Activated T-cell treated with anti-CD3 and anti-CD28 coated beads, Interleukin-2, amount 50 U/mL, for 48 hours (primary cell): ENCODE measurements at regions not wholly inside any gene's neighbourhood (a gene's known extent, or its start where the extent isn't known, plus 50 kb on each side); places are given as distances from the start of the nearest gene placed in this dataset.
"Not testable (repeated sequence)": the region's sequence is repeated elsewhere in the genome, so short reads cannot be mapped to it uniquely, and the experiment has no call there.

Experiments used
- DNase-seq, 2 experiments: peaks; one replicate each; pipeline ENCODE4 v3.0.0-alpha.2; 2020

DNA sequence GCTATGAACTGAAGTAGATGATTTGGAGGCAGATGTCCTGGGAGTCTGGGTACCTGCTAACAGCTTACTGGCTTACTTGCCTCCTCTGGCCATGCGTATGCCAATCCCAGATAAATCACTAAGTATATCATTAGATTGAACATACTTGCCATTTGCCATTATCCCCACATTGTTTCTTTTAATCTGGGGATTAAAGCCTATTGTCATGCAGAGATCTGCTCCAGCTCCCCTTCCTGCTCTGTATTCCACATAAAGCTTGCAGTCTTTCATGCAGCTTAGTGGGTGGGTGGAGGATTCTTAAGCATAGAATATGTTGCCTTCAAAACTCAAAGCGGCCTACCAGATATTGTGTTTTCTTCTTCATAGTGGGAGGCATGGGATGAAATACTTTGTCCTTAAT, 311.8 kb upstream of the MMADHC start:
- no peak for DNase-seq

DNA sequence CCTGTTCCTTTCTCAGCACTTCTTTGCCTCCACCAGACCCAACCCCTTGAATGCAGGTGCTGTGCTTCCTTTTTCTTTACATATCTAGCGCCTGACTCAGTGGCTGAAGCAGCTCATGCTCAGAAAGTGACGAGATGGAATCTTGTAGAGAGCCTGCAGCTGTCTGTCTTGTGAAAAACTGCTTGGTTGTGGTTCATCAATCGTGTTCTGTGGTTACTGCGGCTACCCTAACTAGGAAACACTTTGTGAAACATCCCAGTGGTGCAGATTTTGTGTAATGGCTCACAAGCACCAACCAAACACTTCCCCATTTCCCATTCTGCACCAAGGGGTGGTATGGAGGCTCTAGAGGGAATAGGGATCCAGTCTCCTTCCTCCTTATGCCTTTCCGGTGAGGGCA, 307.2 kb upstream of the MMADHC start:
- DNase-seq: no peak

DNA sequence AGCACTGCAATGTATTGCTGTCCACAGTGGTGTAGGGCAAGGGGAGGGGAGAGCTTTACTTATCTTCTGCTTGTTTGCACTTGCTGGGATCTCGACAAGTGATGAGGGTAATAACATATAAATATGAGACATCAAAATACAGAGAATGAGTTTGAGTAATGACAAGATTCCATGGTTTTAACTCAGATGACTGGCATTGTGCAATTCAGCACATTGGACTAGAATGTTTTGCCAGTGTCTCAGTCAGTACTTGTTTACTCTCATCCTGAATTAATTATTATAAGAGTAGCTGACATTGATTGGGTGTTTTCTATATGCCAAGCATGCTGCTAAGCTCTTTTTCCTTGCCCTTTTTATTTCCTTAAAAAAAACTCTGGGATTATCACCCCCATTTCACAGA, 306.7 kb upstream of the MMADHC start:
- no peak for DNase-seq

DNA sequence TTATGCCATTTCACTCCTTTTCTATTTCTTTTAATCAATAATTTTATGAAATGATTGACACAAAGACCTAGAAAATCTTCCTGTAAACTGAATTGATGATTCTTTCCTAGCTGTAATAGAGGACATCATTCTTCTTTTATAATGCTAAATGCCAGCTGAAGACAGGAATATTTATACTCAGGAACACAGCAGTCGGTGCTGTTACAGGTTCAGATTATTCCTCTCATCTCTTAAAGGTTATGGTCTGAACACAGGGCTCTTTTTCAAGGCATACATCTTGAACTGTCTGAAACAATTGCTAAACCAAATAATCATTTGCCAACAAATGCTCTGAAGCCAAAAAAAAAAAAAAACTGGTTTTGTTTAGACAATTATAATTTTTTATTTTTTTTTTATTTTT, 305.0 kb upstream of the MMADHC start:
- no peak for DNase-seq

DNA sequence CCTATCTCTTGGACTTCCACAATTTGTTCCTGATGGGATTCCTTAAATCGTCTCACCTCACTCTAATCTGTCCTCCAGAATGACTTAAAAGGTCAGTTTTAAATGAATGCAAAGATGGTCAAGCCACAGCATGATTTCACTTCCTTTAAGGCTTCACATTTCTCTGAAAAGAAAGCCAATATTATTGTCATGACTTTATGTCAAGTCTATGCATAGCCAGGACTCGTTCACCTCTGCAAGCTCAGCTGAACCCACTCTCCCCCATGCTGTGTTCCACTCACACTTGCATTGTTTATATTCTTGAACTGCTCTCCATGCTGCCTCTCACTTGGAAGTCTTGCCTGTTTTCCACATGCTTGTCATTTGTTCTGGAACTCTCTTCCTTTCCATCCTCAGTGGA, 298.4 kb upstream of the MMADHC start:
- no peak for DNase-seq

DNA sequence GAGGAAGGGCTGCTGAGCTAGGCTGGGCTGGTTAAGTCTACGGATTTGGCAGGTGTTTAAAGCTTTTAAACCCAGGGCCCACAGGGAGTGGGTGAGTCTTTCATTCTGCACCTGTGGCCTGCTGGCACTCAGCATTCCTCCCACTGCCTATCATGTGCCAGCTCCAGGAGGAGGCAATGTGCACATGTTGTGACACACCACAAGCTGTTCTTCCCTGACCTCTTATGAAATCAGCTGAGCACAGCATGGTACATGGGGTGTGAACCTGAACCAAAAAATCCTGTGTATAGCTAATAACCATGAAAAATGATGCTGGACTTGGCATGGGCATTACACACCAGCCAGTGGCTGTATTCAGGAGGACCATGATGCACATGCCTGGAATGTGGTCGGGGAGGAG, 297.9 kb upstream of the MMADHC start:
- DNase-seq: no peak

DNA sequence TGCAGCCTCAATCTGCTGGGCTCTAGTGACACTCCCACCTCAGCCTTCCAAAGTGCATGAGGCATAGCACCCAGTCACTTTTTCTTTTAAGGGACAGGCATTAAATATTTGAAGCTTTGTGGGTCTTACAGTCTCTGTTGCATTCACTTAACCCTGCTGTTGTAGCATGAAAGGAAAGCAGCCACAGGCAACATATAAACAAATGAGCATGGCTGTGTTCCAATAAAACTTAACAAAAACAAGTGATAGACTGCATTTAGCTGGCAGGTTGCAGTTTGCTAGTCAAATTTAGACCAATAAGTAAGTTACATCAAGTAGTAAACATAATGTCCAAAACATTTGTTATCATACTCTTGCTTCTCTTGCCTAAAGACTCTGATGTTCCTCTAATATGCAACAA, 297.3 kb upstream of the MMADHC start:
- no peak for DNase-seq

DNA sequence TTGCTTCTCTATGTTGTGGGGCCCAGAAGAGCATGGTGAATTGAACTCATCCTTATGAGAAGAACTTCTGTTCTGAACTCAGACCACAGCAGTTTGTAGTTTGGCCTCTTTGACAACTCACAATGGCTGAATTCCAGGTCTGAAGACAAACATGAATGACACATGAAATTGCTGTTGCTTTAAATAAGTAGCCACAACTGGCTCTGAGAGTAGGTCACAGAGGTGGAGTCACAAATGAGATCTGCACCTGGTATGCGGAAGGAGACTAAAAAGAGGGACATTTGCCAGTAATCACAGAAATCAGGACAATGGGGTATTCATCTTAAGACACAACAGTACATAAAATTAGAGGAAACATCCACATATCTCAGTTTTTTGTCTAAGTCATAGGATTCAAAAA, 290.3 kb upstream of the MMADHC start:
- no peak for DNase-seq

DNA sequence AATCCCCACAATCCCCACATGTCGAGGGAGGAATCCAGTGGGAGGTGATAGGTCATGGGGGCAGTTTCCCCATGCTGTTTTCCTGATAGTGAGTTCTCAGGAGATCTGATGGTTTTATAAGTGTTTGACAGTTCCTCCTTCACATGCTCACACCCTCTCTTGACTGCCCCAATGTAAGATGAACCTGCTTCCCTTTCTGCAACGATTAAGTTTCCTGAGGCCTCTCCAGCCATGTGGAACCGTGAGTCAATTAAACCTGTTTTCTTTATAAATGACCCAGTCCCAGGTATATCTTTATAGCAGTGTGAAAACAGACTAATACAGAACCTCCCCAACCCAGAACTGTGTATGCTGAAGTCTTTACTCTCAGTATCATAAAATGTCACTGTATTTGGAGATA, 289.5 kb upstream of the MMADHC start:
- no peak for DNase-seq

DNA sequence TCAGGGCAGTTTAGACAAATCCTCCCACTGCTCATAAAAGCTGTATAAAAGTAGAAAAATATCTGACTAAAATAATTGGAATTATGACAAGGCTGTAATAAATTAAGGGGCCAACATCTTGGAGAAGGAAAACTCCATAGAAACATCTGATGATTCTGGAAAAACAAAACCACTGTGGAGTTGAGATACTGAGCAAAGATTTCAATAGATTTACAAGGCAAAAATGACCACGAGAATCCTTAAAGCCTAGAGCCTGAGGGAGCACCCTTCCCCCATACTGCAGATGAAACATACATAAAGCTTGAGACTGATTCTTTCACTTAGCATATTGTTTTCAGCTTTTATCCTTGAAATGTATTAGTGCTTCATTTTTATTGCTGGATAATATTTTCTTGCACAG, 286.4 kb upstream of the MMADHC start:
- no peak for DNase-seq

DNA sequence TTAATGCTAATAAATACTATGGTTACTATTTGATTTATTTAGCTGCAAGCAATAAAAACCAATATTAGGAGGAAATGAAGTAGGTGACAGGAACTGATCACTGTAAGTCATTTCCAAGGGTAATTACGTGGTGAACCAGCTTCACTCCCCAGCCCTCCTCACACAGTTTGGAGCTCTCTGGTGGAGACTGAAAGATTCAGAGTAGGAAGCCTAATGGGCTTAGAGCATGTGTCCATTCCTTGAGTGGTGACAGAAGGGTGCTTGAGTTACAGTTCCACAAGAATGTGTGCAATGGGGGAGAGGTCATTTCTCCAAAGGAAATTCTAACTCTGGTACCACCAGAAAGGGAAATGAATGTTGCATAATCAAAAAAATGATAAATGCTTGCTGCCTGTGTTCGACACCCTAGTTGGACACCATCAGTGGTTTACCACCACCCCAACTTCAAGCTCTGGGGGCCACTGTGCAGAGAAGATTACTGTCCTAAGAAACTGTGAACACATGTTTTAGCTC, 285.1 kb upstream of the MMADHC start:
- no peak for DNase-seq

DNA sequence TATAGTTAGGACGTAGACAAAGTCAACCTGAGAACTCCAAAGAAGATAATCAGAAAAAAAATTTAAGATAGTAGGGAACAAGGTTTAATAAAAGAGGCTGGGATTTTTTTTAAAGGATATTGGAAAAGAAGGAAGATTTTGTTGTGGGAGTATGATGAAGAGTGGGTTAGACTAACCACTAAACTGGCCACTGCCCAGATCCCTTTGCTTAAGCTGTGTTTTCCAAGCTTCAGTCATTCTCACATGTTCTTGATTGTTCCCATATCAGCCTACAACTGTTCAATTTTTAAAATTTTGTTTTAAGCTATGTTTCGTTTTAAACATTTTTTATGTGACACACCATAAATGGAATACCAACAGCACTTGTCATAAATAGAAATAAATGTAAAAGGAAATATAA, 284.5 kb upstream of the MMADHC start:
- DNase-seq: no peak

DNA sequence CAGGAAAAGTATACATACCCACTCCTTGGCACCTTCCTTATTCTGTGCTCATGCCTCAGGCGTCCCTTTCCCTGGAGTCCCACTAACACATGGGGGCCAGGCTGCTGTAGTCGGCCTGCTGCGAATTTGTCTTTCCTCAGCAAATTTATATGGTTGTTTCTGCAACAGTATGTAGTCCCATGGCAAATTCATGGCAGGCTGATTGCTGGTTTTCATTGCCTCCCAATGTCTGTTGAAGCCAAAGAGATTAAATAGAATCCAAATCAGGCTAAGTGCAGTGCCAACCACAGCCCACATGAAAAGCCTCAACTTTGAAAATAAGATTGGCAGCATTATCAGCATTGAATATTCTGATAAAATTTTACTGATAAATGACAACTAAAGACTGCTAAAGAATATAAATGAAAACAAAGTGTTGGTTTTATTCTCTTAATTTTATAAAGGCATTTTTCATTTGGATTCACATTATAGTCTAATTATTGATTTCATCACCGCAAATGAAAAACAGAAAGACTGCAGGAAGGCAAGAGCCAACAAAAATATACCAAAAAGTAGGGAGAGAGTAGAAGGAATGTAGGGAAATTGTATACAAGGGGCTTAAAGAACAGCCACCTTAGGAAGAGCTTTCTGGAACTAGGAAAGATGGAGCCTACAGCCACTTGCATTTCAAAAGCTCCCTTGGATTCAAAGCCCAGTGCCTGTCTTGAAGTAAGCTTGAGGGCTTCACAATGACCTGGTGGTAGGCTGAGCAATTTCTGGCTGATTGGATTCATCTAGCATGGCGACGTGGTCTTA, 283.7 kb upstream of the MMADHC start:
- no peak for DNase-seq

DNA sequence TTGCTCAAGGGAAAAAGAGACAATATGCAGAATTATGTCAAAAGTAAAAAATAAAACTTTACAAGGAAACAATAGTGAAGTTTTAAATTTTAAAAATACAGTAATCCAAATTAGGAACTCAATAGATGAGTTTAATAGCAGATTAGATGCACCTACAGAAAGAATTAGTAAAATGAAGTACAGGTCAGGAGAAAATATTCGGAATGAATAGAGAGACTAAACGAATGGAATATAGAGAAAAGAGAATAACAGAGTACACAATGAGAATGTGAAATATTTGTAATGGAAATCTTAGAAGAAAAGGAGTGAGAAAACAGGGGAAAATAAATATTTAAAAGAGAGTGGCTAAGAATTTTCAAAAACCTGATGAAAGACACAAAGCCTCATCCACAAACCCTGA, 275.7 kb upstream of the MMADHC start:
- no peak for DNase-seq

DNA sequence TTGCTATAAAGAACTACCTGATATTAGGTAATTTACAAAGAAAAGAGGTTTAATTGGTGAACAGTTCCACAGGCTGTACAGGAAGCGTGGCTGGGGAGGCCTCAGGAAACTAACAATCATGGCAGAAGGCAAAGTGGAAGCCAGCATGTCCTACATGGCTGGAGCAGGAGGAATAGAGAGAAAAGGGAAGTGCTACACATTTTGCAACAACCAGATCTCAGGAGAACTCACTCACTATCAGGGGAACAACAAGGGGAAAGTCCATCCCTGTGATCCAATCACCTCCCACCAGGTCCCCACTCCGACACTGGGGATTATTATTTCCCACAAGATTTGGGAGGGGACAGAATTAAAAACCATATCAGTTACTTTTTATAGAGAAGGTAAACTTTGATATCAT, 273.5 kb upstream of the MMADHC start:
- no peak for DNase-seq

DNA sequence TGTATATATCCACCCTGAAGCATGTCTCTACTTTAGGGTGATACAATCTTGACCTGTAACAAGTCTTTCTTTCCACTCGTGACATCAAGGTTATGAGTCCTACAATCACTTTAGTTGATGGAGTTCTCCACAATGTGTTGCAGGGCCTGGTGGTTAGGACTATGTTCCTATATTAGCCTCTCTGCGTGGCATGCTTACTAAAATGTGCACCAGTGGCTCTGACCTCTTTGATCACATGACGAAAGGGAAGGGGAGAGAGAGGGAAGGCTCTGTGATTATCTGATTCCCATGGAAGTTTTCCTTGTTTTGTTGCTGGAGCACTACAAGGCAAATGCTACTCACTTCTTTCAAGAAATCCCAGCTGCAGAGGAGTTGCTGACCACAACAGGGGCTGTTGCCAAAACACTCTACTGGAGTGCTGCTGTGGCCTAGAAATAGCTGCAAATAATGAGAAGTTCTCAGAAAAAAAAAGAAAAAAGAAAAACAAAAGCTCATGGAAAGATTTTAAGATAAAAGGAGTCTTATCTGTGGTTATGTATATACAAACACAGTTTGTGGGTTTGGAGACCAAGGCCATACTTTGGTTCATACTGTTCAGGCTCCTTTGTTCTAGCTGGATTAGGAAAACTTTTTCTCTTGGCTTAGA, 272.8 kb upstream of the MMADHC start:
- no peak for DNase-seq

DNA sequence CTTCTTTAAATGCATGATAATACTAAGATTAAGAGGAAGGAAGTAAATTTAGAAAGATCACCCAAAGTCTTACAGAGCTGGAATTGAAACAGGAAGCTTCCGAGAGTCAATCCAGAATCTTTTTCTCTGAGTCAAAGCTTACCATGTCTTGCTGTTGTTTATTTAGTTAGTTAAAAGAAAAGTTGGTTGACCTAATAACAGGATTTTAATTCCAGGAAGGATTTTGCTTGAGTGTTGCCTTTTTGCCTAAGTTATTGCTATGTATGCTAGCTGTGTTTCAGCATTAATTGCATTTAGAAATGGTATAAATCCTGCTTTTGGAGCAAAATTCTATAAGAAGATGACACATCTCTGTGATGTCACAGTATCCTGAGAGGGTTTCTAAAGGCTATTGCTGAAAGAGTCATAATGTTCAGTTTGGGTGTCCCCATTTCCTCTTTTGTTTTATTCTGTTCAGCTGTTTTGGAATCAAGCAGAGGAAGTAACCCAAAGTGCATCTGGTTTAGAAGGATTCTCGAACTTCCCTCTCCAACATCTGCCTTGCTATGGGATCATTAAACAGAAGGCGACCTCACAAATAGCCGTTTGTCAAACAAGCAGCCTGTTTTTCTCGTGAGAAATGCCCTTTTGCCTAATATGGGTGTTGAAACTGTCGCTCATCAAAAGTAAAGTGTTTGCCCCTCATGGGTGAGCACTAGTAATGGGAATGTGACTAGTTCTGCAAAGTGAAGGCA, 271.5 kb upstream of the MMADHC start:
- no peak for DNase-seq

DNA sequence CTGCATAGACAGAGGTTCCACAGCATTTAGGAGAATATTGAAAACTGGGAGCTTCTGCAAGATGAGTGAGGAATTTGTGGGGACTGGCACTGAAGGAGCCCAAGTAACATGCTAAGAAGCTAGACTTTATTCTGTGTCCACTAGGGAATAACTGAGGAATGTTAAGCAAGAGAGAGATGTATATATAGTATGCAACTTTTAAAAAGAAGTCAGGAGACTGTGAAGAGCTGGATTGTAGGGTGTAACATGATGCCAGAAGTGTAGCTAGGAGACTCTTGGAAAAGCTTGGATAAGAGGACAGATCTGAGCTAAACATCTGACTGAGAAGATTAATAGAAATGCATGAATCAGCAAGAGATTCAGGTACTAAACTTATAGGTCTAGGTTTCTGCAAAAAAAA, 270.6 kb upstream of the MMADHC start:
- no peak for DNase-seq

DNA sequence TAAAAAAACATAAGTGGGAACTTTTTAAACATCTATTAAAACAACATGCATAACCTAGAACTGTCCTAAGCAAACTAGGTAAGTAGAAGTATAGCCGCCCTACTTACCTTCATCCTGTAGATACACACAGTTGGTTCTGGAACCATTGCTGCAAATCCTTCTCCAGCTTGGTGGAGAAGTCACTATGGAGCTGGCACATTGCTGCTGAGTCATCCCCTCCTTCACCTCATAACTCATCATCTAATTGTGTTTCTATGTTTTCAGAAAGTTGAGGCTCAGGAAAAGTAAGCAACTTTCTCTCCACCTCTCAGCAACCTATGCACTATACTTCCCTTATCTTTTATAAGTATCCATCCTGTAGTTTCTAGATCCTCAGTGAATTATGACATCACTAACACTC, 269.8 kb upstream of the MMADHC start:
- DNase-seq: no peak

DNA sequence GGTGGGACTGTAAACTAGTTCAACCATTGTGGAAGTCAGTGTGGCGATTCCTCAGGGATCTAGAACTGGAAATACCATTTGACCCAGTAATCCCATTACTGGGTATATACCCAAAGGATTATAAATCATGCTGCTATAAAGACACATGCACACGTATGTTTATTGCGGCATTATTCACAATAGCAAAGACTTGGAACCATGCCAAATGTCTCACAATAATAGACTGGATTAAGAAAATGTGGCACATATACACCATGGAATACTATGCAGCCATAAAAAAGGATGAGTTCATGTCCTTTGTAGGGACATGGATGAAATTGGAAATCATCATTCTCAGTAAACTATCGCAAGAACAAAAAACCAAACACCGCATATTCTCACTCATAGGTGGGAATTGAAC, 268.3 kb upstream of the MMADHC start:
- not testable (repeated sequence) for DNase-seq

DNA sequence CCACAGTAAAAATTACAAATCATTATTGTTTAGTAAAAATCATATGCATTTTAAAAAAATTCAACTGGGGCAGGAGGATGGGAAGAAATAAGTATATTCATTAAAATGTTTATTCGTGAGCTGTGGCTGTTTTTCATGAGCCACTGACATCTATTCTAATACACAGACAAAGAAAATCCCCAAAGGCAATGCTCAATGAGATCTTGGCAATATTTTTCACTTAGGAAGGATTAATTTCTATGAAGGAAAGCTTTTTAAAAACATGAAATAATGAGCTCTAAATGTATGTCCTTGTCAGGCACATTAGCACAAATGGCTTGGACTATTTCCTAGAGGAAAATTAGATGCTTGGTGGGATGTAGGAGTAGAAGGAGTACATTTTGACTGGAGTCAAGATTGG, 262.0 kb upstream of the MMADHC start:
- no peak for DNase-seq

DNA sequence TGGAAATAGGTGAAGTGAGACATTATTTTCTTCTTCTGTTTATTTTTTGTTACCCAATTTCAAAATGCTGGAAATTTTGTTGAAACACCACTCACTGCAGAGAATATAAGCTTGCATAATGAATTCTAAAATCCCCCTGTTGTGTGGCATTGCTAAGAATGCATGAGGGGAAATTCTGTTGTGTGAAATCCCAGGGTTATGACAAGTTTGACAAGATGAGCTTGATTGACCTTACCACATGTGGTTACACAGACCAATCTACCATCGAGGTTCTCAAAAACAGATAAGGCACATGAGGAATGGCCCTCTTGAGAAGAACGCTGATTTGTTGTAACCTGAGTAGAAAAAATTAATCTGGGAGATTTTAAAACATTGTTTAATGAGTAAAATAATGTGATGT, 261.6 kb upstream of the MMADHC start:
- no peak for DNase-seq

DNA sequence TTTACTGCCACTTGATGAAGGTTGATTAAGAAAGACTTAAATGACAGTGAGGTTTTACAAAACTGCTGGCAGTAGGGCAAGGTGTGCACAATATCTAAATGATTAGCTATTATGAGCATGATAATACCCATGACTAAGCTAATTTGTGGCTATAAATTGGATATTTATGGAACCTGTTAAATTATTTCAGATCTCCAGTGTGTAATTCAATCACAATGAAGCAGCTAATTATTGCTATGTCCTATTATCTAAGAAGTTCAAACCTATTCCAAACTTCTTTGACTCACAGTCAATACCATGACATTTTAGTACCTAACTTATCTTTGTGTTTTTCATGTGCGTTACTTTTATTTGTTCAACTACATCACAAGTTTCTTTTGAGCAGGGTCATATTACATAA, 253.8 kb upstream of the MMADHC start:
- DNase-seq: no peak

DNA sequence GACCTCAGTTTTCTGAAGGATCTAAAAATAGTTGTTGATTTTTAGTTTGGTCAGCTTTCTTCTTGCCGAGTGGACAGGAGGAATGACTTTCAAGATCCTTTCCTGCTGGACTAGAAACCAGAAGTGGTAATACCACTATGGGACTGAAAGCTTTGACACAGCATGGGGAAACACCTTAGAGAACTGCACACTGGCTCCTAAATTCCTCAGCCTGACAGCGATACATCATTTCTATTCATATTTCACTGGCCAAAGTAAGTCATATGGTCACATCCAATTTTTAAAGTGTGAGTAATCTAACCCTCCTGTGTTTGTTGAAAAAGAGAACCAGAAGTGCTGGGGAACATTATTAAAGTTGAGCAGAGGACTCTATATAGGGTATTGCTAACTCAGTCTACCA, 244.7 kb upstream of the MMADHC start:
- no peak for DNase-seq
